ENCODE measurements at regions not wholly inside any gene's neighbourhood (a gene's known extent, or its start where the extent isn't known, plus 50 kb on each side); places are given as distances from the start of the nearest gene placed in this dataset.
"Not testable (repeated sequence)": the region's sequence is repeated elsewhere in the genome, so short reads cannot be mapped to it uniquely, and the experiment has no call there.

- no peak for DNase-seq
Observed at GRCh38 chr1:96565546-96565945, 156.0 kb upstream of the PTBP2 start.

GRCh38 chr1:96568639-96569038 is 152.9 kb upstream of the PTBP2 start:
- no peak for DNase-seq

DNA sequence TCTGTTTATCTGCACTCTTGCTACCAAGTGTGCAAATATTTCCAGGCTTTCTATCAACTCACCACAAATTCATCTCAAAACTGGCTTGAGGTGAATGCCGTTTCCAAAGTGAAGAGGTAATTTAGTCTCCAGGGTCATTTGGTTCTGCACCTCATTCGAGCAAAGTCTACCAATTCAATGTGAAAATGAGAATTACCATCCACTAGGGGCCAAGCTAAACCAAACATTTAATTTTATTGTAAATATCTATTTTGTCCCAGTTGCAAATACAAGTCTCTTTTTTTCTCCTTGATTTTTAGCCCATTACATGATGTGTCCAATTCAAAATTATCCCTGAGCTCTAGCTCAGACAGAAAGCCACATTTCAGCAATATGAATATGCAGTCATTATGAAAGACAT is 152.3 kb upstream of the PTBP2 start:
- no peak for DNase-seq

DNA sequence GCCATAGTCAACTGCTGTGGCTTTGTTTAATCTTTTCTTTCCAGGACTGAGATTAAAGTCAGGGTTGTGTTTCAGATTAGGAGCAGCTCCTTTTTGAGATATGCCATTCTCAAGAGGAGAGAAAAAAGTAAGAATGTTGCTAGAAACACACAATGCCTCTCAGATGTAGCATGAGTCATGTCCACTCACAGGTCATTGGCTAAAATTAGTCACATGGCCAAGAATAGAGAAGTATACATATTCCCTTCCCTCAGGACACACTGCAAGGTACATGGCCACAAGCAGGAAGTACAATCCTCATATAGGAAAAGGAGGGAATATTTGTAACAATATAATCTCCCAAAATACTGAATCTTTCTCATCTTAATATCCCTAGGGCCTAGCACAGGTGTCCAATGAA is 141.9 kb upstream of the PTBP2 start:
- DNase-seq, result no peak

DNA sequence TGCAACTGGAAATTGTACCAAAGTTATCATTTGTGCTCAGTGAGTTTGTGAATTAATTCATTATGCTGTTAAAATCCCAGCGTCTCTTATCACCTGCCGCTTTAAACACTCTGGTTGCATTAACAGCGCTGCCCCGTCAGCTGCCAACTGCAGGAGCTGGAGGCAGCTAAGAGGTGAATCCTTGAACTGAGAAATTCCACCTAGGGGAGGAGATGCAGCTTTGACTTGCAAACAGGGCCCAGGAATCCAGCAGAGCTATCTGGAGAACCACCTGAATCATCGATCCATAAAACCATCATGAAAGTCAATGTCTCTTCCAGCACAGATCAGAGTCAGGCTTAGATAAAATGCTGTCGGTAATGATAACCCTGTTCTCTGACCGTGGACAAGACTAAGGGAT is 140.7 kb upstream of the PTBP2 start:
- no peak for DNase-seq

DNA sequence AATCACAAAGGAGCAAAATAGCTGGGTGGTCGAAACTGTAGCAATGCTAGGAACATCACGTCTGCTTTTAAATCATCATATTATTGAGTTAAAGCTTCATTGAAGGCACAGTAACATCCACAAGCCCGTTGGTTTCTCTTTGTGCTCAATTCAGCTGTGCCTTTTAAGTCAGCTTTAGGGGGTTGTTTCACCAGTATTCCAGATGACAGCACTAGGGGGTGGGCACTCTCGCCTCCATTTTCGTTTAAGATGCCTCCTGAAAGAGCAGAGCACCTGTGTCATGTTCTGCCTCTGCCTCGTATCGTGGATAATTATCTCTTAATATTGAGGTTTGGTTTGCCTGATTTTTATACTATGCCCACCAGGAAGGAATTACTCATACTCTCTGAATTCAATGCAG is 139.8 kb upstream of the PTBP2 start:
- no peak for DNase-seq

- DNase-seq, result no peak
Observed at GRCh38 chr1:96583903-96584302, 137.7 kb upstream of the PTBP2 start.

DNA sequence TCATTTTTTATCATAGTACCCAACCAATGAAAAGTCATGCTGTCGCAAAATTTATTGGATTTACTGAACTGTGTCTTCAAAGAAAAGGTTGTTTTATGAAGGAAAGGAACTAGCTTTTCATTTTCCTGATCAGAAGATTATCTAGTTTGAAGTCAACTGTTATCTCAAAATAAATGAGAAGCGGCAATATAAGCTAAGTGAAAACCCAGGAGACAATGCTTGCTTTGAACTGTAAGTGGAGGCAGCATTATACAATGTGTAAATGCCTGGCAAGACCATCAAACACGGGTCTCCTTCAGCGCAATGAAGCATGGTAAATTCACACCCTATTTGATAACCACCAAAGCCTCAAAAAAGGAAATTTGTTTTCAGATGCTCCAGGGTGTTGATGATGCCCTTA is 134.4 kb upstream of the PTBP2 start:
- no peak for DNase-seq

- DNase-seq, result no peak
Observed at GRCh38 chr1:96588416-96588995, 133.1 kb upstream of the PTBP2 start.

DNA sequence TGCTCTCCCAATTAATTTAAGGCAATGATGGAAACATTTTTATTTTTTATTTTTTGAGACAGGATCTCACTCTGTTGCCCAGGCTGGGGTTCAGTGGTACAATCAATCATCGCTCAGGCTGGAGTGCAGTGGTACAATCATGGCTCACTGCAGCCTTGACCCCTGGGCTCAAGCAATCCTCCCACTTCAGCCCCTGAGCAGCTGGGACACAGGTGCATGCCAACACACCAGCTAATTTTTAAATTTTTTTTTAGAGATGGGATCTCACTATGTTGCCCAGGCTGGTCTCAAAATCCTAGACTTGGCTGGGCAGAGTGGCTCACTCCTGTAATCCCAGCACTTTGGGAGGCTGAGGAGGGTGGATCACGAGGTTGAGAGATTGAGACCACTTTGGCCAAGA is 126.1 kb upstream of the PTBP2 start:
- not testable (repeated sequence) for DNase-seq

- DNase-seq, result peak; percentile 49
Observed at GRCh38 chr1:96596226-96596922, 125.2 kb upstream of the PTBP2 start.

DNA sequence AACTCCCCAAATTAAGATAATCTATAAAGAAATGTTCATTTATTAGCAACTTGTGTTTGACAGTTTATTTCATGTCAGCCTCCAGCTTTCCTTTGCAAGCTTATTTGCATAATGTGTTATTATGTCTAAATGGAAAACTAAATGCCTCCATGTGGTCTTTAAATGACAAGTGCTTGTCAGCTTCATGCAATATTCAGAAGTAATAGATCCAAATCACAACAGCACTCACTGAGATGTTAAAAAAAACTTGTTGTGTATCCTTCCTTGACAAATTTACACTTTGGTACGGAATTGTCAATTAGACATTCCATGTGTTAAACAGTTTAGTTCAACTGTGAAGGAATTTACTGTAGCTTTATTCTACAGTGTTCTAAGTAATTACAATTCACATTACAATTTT is 124.4 kb upstream of the PTBP2 start:
- DNase-seq, result no peak

DNA sequence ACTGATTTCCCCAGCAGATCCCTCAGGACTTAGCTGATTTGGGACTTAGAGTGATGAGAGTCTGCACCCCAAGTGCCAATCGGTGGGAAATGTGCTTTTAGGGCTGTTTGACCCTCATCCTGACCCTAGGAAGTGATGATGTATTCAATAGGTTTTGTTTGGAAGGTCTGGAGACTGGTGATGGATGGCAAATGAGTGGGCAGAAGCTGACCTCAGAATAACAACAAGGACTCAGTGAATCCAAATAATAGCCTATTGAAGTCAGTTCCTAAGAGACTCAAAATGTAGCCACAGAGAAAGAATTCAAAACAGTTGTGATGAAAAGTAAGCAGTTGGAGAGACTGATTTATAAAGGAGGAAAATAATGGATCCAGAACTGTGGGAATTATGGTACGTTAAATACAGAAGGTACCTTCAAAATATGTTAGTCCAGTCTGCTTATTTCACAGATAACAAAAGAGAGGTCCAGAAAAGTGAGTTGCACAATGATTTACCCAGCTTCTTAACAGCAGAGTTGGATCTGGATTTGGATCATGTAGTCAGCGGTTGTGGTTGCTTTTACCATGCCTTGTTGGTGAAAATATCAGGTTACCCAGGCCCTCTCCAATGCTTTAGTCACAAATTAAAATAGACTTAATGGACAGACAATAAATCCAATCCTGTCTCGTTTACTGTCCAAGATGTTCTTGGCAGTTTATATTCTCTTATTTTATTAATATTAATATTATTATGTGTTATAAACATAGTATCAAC is 123.0 kb upstream of the PTBP2 start:
- DNase-seq, result no peak

DNA sequence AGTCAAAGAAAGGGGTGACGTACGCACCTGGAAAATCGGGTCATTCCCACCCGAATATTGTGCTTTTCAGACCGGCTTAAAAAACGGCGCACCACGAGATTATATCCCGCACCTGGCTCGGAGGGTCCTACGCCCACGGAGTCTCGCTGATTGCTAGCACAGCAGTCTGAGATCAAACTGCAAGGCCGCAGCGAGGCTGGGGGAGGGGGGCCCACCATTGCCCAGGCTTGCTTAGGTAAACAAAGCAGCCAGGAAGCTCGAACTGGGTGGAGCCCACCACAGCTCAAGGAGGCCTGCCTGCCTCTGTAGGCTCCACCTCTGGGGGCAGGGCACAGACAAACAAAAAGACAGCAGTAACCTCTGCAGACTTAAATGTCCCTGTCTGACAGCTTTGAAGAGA is 117.0 kb upstream of the PTBP2 start:
- not testable (repeated sequence) for DNase-seq

- not testable (repeated sequence) for DNase-seq
Observed at GRCh38 chr1:96617375-96617774, 104.2 kb upstream of the PTBP2 start.

GRCh38 chr1:96632045-96632664 is 89.4 kb upstream of the PTBP2 start:
- DNase-seq, result no peak

DNA sequence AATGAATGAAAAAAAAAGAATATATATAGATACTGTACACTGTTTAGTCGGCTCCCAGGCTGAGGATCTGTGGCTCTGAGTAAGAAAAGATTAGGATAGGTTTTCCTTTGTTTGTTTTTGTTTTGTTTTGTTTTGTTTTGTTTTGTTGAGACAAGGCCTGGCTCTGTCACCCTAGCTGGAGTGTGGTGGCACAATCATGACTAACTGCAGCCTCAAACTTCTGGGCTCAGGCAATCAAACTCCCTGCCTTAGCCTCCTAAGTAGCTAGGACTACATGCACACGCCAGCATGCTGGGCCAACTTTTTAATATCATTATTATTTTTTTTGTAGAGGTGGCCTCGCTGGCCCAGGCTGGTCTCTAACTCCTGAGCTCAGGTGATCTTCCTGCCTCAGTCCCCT is 87.9 kb upstream of the PTBP2 start:
- no peak for DNase-seq

DNA sequence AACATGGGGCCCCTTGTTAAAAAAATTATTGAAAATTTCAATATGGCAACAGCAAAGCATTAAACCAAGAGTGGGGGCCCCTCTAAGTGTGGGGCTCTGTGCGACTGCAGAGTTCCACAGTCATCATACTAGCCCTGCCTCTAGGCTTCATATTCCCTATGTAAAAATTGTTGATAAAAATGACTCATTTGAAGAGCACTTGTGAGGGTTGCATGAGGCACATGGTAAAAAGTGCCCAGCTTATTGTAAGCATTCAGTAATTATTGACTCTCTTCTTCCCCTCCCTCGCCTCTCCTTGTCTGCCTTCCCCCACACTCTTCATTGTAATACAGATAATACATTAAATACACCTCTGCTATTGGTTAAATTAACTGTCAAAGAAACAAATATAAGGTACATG is 86.7 kb upstream of the PTBP2 start:
- peak; percentile 23 for DNase-seq

DNA sequence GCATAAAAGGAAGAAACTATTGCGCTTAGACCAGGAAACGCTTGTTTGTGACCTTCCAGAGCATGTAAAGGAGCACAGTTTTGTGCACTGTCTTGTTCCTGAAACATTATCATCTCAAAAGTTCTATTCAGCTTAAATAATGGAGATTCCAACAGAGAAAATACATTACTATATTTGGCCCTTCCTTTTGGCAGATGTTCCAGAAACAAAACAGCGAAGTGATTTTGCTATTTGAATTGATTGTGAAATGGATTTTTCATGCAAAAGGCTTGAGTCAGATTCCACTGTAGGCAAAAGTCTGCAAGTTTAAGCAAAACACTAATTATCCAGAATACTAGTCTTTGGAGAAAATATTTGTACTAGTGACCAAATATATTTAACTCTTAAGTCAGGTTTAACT is 80.3 kb upstream of the PTBP2 start:
- no peak for DNase-seq

- no peak for DNase-seq
Observed at GRCh38 chr1:96643519-96643918, 78.1 kb upstream of the PTBP2 start.

- DNase-seq, result no peak
Observed at GRCh38 chr1:96649301-96649700, 72.3 kb upstream of the PTBP2 start.

DNA sequence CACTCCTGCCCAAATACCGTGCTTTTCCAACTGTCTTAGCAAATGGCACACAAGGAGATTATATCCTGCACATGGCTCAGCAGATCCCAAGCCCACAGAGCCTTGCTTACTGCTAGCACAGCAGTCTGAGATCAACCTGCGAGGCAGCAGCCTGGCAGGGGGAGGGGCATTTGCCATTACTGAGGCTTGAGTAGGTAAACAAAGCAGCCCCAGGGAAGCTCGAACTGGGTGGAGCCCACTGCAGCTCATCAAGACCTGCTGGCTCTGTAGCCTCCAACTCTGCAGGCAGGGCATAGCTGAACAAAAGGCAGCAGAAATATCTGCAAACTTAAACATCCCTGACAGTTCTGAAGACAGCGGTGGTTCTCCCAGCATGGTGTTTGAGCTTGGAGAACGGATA is 70.1 kb upstream of the PTBP2 start:
- DNase-seq, result no peak

DNA sequence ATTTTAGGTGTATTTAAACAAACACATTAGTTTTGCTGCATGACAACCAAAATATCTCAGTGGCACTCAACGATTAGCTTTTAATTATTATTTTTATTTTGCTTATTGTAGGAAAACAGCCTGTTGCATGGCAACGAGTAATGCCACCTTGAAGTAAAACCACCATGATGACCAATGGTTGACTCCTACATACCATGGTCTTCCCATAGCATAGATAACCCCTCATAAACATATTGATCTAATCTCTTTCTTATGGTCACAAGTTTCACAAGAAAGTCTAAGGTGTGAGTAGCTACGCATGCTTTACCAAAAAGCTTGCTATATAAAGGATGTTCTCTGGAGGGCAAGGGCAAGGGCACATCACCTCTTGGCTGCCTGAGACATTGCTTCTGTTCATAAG is 61.5 kb upstream of the PTBP2 start:
- peak; percentile 1 for DNase-seq

- peak; percentile 50 for DNase-seq
Observed at GRCh38 chr1:96660503-96660902, 61.1 kb upstream of the PTBP2 start.
